ENCODE measurements at regions not wholly inside any gene's neighbourhood (a gene's known extent, or its start where the extent isn't known, plus 50 kb on each side); places are given as distances from the start of the nearest gene placed in this dataset.

GRCh38 chr4:135256111-135256510 lies 1054.5 kb upstream of the PABPC4L start:
- peak overlapping the region; percentile 52 for H3K27ac ChIP-seq (ENCODE audit: low read depth, low read length)
- peak overlapping the region; percentile 98 for H3K27ac Mint-ChIP-seq (ENCODE audit: unreplicated experiment)
- no peaks in the 10 kb centered on the region for H3K9me3 ChIP-seq (ENCODE audit: insufficient read depth, low read depth, low read length)
- H4K20me1 ChIP-seq (ENCODE audit: insufficient read depth, low read length), result no peaks in the 10 kb centered on the region
- no peaks in the 10 kb centered on the region for H3K9me3 Mint-ChIP-seq (ENCODE audit: unreplicated experiment)
- FAIRE-seq (no peak), DNase-seq (ENCODE audit: low read depth) (peak; percentile 71)
- no peaks in the 10 kb centered on the region for H3K27me3 ChIP-seq (ENCODE audit: insufficient read depth, low read length)
- H3K9ac ChIP-seq (ENCODE audit: low read length), result no peak overlapping the region
- H3K4me1 ChIP-seq (ENCODE audit: insufficient read depth, low read length), result peaks cover 5% of the 10 kb centered on the region
- peak overlapping the region; percentile 45 for H3K4me2 ChIP-seq (ENCODE audit: low read length)
- H3K4me3 ChIP-seq (ENCODE audit: insufficient read depth, low read depth, low read length), result no peak overlapping the region
- no peak overlapping the region for H3K4me3 Mint-ChIP-seq (ENCODE audit: unreplicated experiment)
- H3K4me1 Mint-ChIP-seq (ENCODE audit: low read depth, unreplicated experiment), result peaks cover 26% of the 10 kb centered on the region
- no peaks in the 10 kb centered on the region for H3K27me3 Mint-ChIP-seq (ENCODE audit: low read depth, unreplicated experiment)
- H2AFZ ChIP-seq (ENCODE audit: low read depth, low read length), result peak overlapping the region; percentile 28
- no peaks in the 10 kb centered on the region for H3K36me3 Mint-ChIP-seq (ENCODE audit: low read depth, unreplicated experiment)
- H3K79me2 ChIP-seq (ENCODE audit: insufficient read depth, low read length), result no peaks in the 10 kb centered on the region
- H3K36me3 ChIP-seq (ENCODE audit: insufficient read depth, low read length), result no peaks in the 10 kb centered on the region
- TF ChIP-seq CTCF (IDR thresholded peaks at IDR 0.05; ENCODE audit: insufficient read depth, low read depth, low read length) (no peak), EZH2 (IDR thresholded peaks at IDR 0.05; ENCODE audit: insufficient read depth, low read length) (no peak)

- no peak for FAIRE-seq
- no peaks in the 10 kb centered on the region for H4K20me1 ChIP-seq (ENCODE audit: insufficient read depth, low read length)
- TF ChIP-seq EZH2 (IDR thresholded peaks at IDR 0.05; ENCODE audit: insufficient read depth, low read length), result no peak
- TF ChIP-seq CTCF (IDR thresholded peaks at IDR 0.05; ENCODE audit: insufficient read depth, low read depth, low read length), result no peak
- Mint-ChIP-seq H3K27me3 (ENCODE audit: low read depth, unreplicated experiment) (no peaks in the 10 kb centered on the region), H3K4me3 (ENCODE audit: unreplicated experiment) (no peak overlapping the region), H3K4me1 (ENCODE audit: low read depth, unreplicated experiment) (peaks cover 6% of the 10 kb centered on the region), H3K9me3 (ENCODE audit: unreplicated experiment) (no peaks in the 10 kb centered on the region), H3K27ac (ENCODE audit: unreplicated experiment) (no peak overlapping the region), H3K36me3 (ENCODE audit: low read depth, unreplicated experiment) (no peaks in the 10 kb centered on the region)
- H3K9ac ChIP-seq (ENCODE audit: low read length), result no peak overlapping the region
- H3K9me3 ChIP-seq (ENCODE audit: insufficient read depth, low read depth, low read length), result no peaks in the 10 kb centered on the region
- DNase-seq (ENCODE audit: low read depth), result no peak
- H3K79me2 ChIP-seq (ENCODE audit: insufficient read depth, low read length), result no peaks in the 10 kb centered on the region
- no peak overlapping the region for H3K27ac ChIP-seq (ENCODE audit: low read depth, low read length)
- no peaks in the 10 kb centered on the region for H3K27me3 ChIP-seq (ENCODE audit: insufficient read depth, low read length)
- H3K4me3 ChIP-seq (ENCODE audit: insufficient read depth, low read depth, low read length), result no peak overlapping the region
- no peaks in the 10 kb centered on the region for H3K4me1 ChIP-seq (ENCODE audit: insufficient read depth, low read length)
- no peaks in the 10 kb centered on the region for H3K36me3 ChIP-seq (ENCODE audit: insufficient read depth, low read length)
- H3K4me2 ChIP-seq (ENCODE audit: low read length), result no peak overlapping the region
- no peak overlapping the region for H2AFZ ChIP-seq (ENCODE audit: low read depth, low read length)
These were observed 1048.5 kb upstream of the PABPC4L start for GRCh38 chr4:135250040-135250439.

GRCh38 chr4:135249024-135249423 lies 1047.4 kb upstream of the PABPC4L start:
- Mint-ChIP-seq H3K36me3 (ENCODE audit: low read depth, unreplicated experiment) (no peaks in the 10 kb centered on the region), H3K27me3 (ENCODE audit: low read depth, unreplicated experiment) (no peaks in the 10 kb centered on the region), H3K4me1 (ENCODE audit: low read depth, unreplicated experiment) (peaks cover 10% of the 10 kb centered on the region), H3K9me3 (ENCODE audit: unreplicated experiment) (no peaks in the 10 kb centered on the region), H3K4me3 (ENCODE audit: unreplicated experiment) (no peak overlapping the region), H3K27ac (ENCODE audit: unreplicated experiment) (no peak overlapping the region)
- H3K27ac ChIP-seq (ENCODE audit: low read depth, low read length), result no peak overlapping the region
- no peak for FAIRE-seq
- no peak overlapping the region for H3K4me3 ChIP-seq (ENCODE audit: insufficient read depth, low read depth, low read length)
- no peak overlapping the region for H2AFZ ChIP-seq (ENCODE audit: low read depth, low read length)
- no peaks in the 10 kb centered on the region for H3K36me3 ChIP-seq (ENCODE audit: insufficient read depth, low read length)
- no peak for DNase-seq (ENCODE audit: low read depth)
- no peaks in the 10 kb centered on the region for H3K27me3 ChIP-seq (ENCODE audit: insufficient read depth, low read length)
- no peak overlapping the region for H3K4me2 ChIP-seq (ENCODE audit: low read length)
- TF ChIP-seq CTCF (IDR thresholded peaks at IDR 0.05; ENCODE audit: insufficient read depth, low read depth, low read length), result no peak
- H3K9me3 ChIP-seq (ENCODE audit: insufficient read depth, low read depth, low read length), result no peaks in the 10 kb centered on the region
- no peak overlapping the region for H3K9ac ChIP-seq (ENCODE audit: low read length)
- H3K4me1 ChIP-seq (ENCODE audit: insufficient read depth, low read length), result no peaks in the 10 kb centered on the region
- H3K79me2 ChIP-seq (ENCODE audit: insufficient read depth, low read length), result no peaks in the 10 kb centered on the region
- H4K20me1 ChIP-seq (ENCODE audit: insufficient read depth, low read length), result no peaks in the 10 kb centered on the region

Measured in astrocyte (in vitro differentiated cells and primary cell).